K562 (cell line): ENCODE measurements at regions not wholly inside any gene's neighbourhood (a gene's known extent, or its start where the extent isn't known, plus 50 kb on each side); places are given as distances from the start of the nearest gene placed in this dataset.

Experiments used
- ATAC-seq: fragments of 200-7000 bp; cut with Tn5 transposase; 3 replicates; pipeline ENCODE4 v1.9.1; 2020; ENCODE audit warnings: moderate library complexity
- BruUV-seq: library from RNA; stranded (reverse); fragments of 400-500 nt; replicated peaks from 2 replicates; lab custom pipeline; 2021; lab: Mats Ljungman, UMichigan
- CTCF ChIA-PET: fragments of 300-600 bp; formaldehyde crosslinking; extraction: SDS; loops from one replicate; lab custom pipeline; 2021; ENCODE audit warnings: low intra/inter-chr PET ratio; lab: Yijun Ruan, JAX
- POLR2A ChIA-PET: fragments of 300-600, 350-650 bp; sonication (Branson Sonifier 250); formaldehyde crosslinking; extraction: SDS; loops from one replicate; lab custom pipeline; 2021; ENCODE audit warnings: antibody characterized with exemption, inconsistent platforms; lab: Yijun Ruan, JAX
- DNase-seq, 4 experiments: peaks; one replicate each; pipeline versions ENCODE4 v3.0.0 to v3.0.0-alpha.2; 2011 to 2018; ENCODE audit warnings: low spot score in 3 of 4, mixed read lengths in 3 of 4; ENCODE audit errors: extremely low read depth in 1 of 4
- FAIRE-seq: peaks from 2 replicates; lab custom pipeline; 2011; peaks lifted over from hg19 to GRCh38; lab: Jason Lieb, UNC
- H2AFZ ChIP-seq: 2 replicates; pipeline ENCODE4 v1.6.0; 2011; ENCODE audit warnings: low read depth, low read length, control low read depth, inconsistent platforms
- H3K27ac ChIP-seq: fragments of 200-600 bp; 3 replicates; pipeline ENCODE4 v1.8.0; 2011; ENCODE audit warnings: low read depth, mild to moderate bottlenecking, control low read depth, inconsistent platforms, low read length, moderate library complexity, mixed read lengths; ENCODE audit errors: extremely low read depth
- H3K27me3 ChIP-seq, 2 experiments: fragments of 300-600 bp in 1 of 2; 2 replicates in 1 of 2; 3 replicates in 1 of 2; pipeline versions ENCODE4 v1.6.0 to v1.8.0; 2011; ENCODE audit warnings: inconsistent platforms in 2 of 2, low read length in 2 of 2, mild to moderate bottlenecking in 1 of 2, mixed read lengths in 1 of 2, moderate library complexity in 1 of 2; ENCODE audit not compliant: control insufficient read depth in 2 of 2, insufficient read depth in 2 of 2
- H3K36me3 ChIP-seq: fragments of 300-600 bp; 3 replicates; pipeline ENCODE4 v1.8.0; 2011; ENCODE audit warnings: mild to moderate bottlenecking, low read length, inconsistent platforms; ENCODE audit not compliant: control insufficient read depth, insufficient read depth
- H3K4me1 ChIP-seq, 2 experiments: fragments of 200-600 bp in 1 of 2; replicated peaks in 1 of 2; 2 replicates in 1 of 2; 3 replicates in 1 of 2; pipeline versions ENCODE4 v1.5.1 to v1.8.0; 2011; ENCODE audit warnings: inconsistent platforms in 2 of 2, low read length in 2 of 2, mild to moderate bottlenecking in 1 of 2, mixed read lengths in 1 of 2, moderate library complexity in 1 of 2; ENCODE audit not compliant: control insufficient read depth in 2 of 2, insufficient read depth in 2 of 2
- H3K4me2 ChIP-seq: 2 replicates; pipeline ENCODE4 v1.6.1; 2011; ENCODE audit warnings: low read length, control low read depth, inconsistent platforms, mixed read lengths; ENCODE audit not compliant: insufficient read depth
- H3K4me3 ChIP-seq: fragments of 200-600 bp; sonication (generic), shearing (Covaris generic); 2 replicates; pipeline ENCODE4 v1.5.1; 2016; ENCODE audit warnings: control low read depth, inconsistent platforms
- H3K79me2 ChIP-seq: fragments of 200-600 bp; 3 replicates; pipeline ENCODE4 v1.8.0; 2011; ENCODE audit warnings: low read length, inconsistent platforms; ENCODE audit not compliant: control insufficient read depth, insufficient read depth
- H3K9ac ChIP-seq, 2 experiments: 2 replicates each; pipeline versions ENCODE4 v1.6.0 to v1.6.1; 2011; ENCODE audit warnings: low read depth in 2 of 2, low read length in 2 of 2, control low read depth in 1 of 2, inconsistent platforms in 1 of 2, mild to moderate bottlenecking in 1 of 2, mixed read lengths in 1 of 2; ENCODE audit not compliant: insufficient read depth in 1 of 2
- H3K9me1 ChIP-seq: one replicate; pipeline ENCODE4 v1.6.0; 2011; ENCODE audit warnings: inconsistent platforms, mild to moderate bottlenecking, low read length, moderate library complexity; ENCODE audit not compliant: control insufficient read depth, insufficient read depth
- H3K9me3 ChIP-seq: replicated peaks from 2 replicates; pipeline ENCODE4 v1.5.1; 2011; ENCODE audit warnings: low read depth, low read length, inconsistent platforms; ENCODE audit not compliant: control insufficient read depth, insufficient read depth
- H4K20me1 ChIP-seq: replicated peaks from 2 replicates; pipeline ENCODE4 v1.6.1; 2011; ENCODE audit warnings: low read length, inconsistent platforms, mixed read lengths; ENCODE audit not compliant: control insufficient read depth, insufficient read depth
- DEAF1 ChIP-seq: fragments of 450-650 bp; formaldehyde crosslinking; IDR thresholded peaks from 2 replicates; pipeline ENCODE4 v1.4.0; 2020; ENCODE audit warnings: mild to moderate bottlenecking, moderate library complexity
- E2F8 ChIP-seq: fragments of 450-650 bp; IDR thresholded peaks from 2 replicates; pipeline ENCODE4 v1.7.1; 2018; ENCODE audit warnings: mild to moderate bottlenecking, low read depth; ENCODE audit not compliant: partially characterized antibody
- ELF4 ChIP-seq: fragments of 450-650 bp; formaldehyde crosslinking; IDR thresholded peaks from 2 replicates; pipeline ENCODE4 v1.4.0; 2022; ENCODE audit warnings: missing genetic modification characterization
- FOSL1 ChIP-seq: fragments of 200-800 bp; sonication (Bioruptor generic); conservative IDR thresholded peaks from 2 replicates; pipeline ENCODE4 v1.6.1; 2016; ENCODE audit warnings: missing genetic modification characterization, missing compliant biosample characterization
- GABPA ChIP-seq: fragments of 200-800 bp; sonication (Bioruptor generic); conservative IDR thresholded peaks from 2 replicates; pipeline ENCODE4 v1.6.1; 2016; ENCODE audit warnings: low read depth, missing genetic modification characterization, missing compliant biosample characterization
- GATAD2A ChIP-seq: fragments of 450-650 bp; IDR thresholded peaks from 2 replicates; pipeline ENCODE4 v1.6.1; 2017
- ID3 ChIP-seq, 2 experiments: fragments of 250-450 bp in 1 of 2; fragments of 450-650 bp in 1 of 2; sonication (Bioruptor Pico) in 1 of 2; IDR thresholded peaks; 2 replicates each; pipeline versions ENCODE4 v1.6.1 to v1.8.0; 2016 to 2021; ENCODE audit warnings: mild to moderate bottlenecking in 2 of 2, moderate library complexity in 2 of 2, missing compliant biosample characterization in 1 of 2, missing genetic modification characterization in 1 of 2
- KDM5B ChIP-seq: fragments of 200-600 bp; sonication (generic); IDR thresholded peaks from 2 replicates; pipeline ENCODE4 v1.6.1; 2012; ENCODE audit warnings: low read depth, mild to moderate bottlenecking, moderate library complexity, low read length, control low read depth, inconsistent platforms; ENCODE audit not compliant: insufficient replicate concordance
- KLF16 ChIP-seq: IDR thresholded peaks from 2 replicates; pipeline ENCODE4 v1.6.1; 2016; ENCODE audit warnings: antibody characterized with exemption
- PHF21A ChIP-seq: fragments of 450-650 bp; IDR thresholded peaks from 2 replicates; pipeline ENCODE4 v1.6.1; 2017; ENCODE audit warnings: low read depth, borderline replicate concordance
- PRDM10 ChIP-seq: fragments of 450-650 bp; IDR thresholded peaks from 2 replicates; pipeline ENCODE4 v1.6.1; 2018; ENCODE audit not compliant: partially characterized antibody
- WGBS: fragments of 100-300 bp; shearing (Covaris generic); methylation state at CpG from one replicate; pipeline ENCODE4 v1.1.6; 2016; ENCODE audit warnings: low coverage, mixed read lengths; ENCODE audit not compliant: insufficient coverage; ENCODE audit errors: missing lambda C conversion rate; 5-methylcytosine and 5-hydroxymethylcytosine counted together
- in situ Hi-C: fragments of 300-500 bp; cut with MboI; formaldehyde crosslinking; loops from 4 replicates; pipeline ENCODE4 v1.15.0; 2018; ENCODE audit warnings: inconsistent platforms, mixed read lengths
- intact Hi-C: fragments of 100-400 bp; cut with micrococcal nuclease; formaldehyde crosslinking; loops from 2 replicates; pipeline ENCODE4 v1.14.2; 2022

- CTCF ChIA-PET: no interaction called here
- FAIRE-seq: no peak
Measured at GRCh38 chr5:166980666-166981065, 1310.8 kb upstream of the WWC1 start.

More at GRCh38 chr5:166980666-166981065, 1310.8 kb upstream of the WWC1 start:
- Histone ChIP-seq H3K36me3 (no peaks in the 10 kb centered on the region), H3K4me3 (no peak overlapping the region), H3K27ac (no peak overlapping the region), H4K20me1 (no peaks in the 10 kb centered on the region), H3K4me1 (no peaks in the 10 kb centered on the region)
- 0% methylated on average over 1 of the region's 1 CpG for WGBS
- intact Hi-C loops (no loop called here), in situ Hi-C loops (no loop called here)
- no peak for DNase-seq
- TF ChIP-seq PHF21A (no peak), FOSL1 (tag) (no peak), E2F8 (no peak), GABPA (tag) (no peak), KDM5B (no peak), ELF4 (CRISPR knock-in tag) (no peak), PRDM10 (no peak), ID3 (CRISPR knock-in tag; IDR thresholded peaks at IDR 0.05) (no peak), ID3 (tag; IDR thresholded peaks at IDR 0.05) (no peak), GATAD2A (no peak), KLF16 (no peak), DEAF1 (CRISPR knock-in tag) (no peak)
- TF ChIP-seq, all 486 proteins: peak for 0
- no peaks in the 10 kb centered on the region for H3K9me3 ChIP-seq
- no peaks in the 10 kb centered on the region for H3K27me3 ChIP-seq
- no peaks in the 10 kb centered on the region for H3K9me1 ChIP-seq
- no TSS peak for BruUV-seq
- no peak overlapping the region for H3K4me2 ChIP-seq
- POLR2A ChIA-PET: no interaction called here
- H3K79me2 ChIP-seq: no peaks in the 10 kb centered on the region
- no peak overlapping the region for H3K9ac ChIP-seq
- no peak for ATAC-seq
- no peak overlapping the region for H2AFZ ChIP-seq
